ENCODE measurements at regions not wholly inside any gene's neighbourhood (a gene's known extent, or its start where the extent isn't known, plus 50 kb on each side); places are given as distances from the start of the nearest gene placed in this dataset.
"Not testable (repeated sequence)": the region's sequence is repeated elsewhere in the genome, so short reads cannot be mapped to it uniquely, and the experiment has no call there.

- DNase-seq: no peak
These were observed 317.8 kb upstream of the SLITRK3 start for GRCh38 chr3:165513715-165514701.

GRCh38 chr3:165507576-165507975, 311.4 kb upstream of the SLITRK3 start:
- no peak for DNase-seq

GRCh38 chr3:165507060-165507459, 310.9 kb upstream of the SLITRK3 start:
- DNase-seq: no peak

- DNase-seq: no peak
These were observed 309.5 kb upstream of the SLITRK3 start for GRCh38 chr3:165505657-165506056.

GRCh38 chr3:165504554-165504953, 308.4 kb upstream of the SLITRK3 start:
- no peak for DNase-seq

GRCh38 chr3:165503825-165504224, 307.6 kb upstream of the SLITRK3 start:
- DNase-seq: peak; percentile 63

- no peak for DNase-seq
These were observed 307.2 kb upstream of the SLITRK3 start for GRCh38 chr3:165503346-165503745.

- no peak for DNase-seq
These were observed 306.5 kb upstream of the SLITRK3 start for GRCh38 chr3:165502707-165503106.

GRCh38 chr3:165498742-165499141, 302.6 kb upstream of the SLITRK3 start:
- not testable (repeated sequence) for DNase-seq

- DNase-seq: no peak
These were observed 295.3 kb upstream of the SLITRK3 start for GRCh38 chr3:165491487-165491886.

GRCh38 chr3:165476399-165477060, 280.3 kb upstream of the SLITRK3 start:
- DNase-seq: no peak

GRCh38 chr3:165466856-165467255, 270.7 kb upstream of the SLITRK3 start:
- no peak for DNase-seq

GRCh38 chr3:165464736-165465135, 268.6 kb upstream of the SLITRK3 start:
- no peak for DNase-seq

- no peak for DNase-seq
These were observed 267.3 kb upstream of the SLITRK3 start for GRCh38 chr3:165463531-165463930.

GRCh38 chr3:165462636-165463334, 266.6 kb upstream of the SLITRK3 start:
- no peak for DNase-seq

- no peak for DNase-seq
These were observed 264.0 kb upstream of the SLITRK3 start for GRCh38 chr3:165459924-165460835.

- no peak for DNase-seq
These were observed 262.9 kb upstream of the SLITRK3 start for GRCh38 chr3:165459111-165459510.

GRCh38 chr3:165457096-165457495, 260.9 kb upstream of the SLITRK3 start:
- no peak for DNase-seq

GRCh38 chr3:165455793-165456192, 259.6 kb upstream of the SLITRK3 start:
- no peak for DNase-seq

GRCh38 chr3:165455360-165455759, 259.2 kb upstream of the SLITRK3 start:
- no peak for DNase-seq

GRCh38 chr3:165451371-165452070, 255.3 kb upstream of the SLITRK3 start:
- no peak for DNase-seq

GRCh38 chr3:165446555-165446954, 250.4 kb upstream of the SLITRK3 start:
- peak; percentile 4 for DNase-seq

All from DMS153 (cell line).